ENCODE measurements at regions not wholly inside any gene's neighbourhood (a gene's known extent, or its start where the extent isn't known, plus 50 kb on each side); places are given as distances from the start of the nearest gene placed in this dataset.

- TF ChIP-seq, protein P1, sequence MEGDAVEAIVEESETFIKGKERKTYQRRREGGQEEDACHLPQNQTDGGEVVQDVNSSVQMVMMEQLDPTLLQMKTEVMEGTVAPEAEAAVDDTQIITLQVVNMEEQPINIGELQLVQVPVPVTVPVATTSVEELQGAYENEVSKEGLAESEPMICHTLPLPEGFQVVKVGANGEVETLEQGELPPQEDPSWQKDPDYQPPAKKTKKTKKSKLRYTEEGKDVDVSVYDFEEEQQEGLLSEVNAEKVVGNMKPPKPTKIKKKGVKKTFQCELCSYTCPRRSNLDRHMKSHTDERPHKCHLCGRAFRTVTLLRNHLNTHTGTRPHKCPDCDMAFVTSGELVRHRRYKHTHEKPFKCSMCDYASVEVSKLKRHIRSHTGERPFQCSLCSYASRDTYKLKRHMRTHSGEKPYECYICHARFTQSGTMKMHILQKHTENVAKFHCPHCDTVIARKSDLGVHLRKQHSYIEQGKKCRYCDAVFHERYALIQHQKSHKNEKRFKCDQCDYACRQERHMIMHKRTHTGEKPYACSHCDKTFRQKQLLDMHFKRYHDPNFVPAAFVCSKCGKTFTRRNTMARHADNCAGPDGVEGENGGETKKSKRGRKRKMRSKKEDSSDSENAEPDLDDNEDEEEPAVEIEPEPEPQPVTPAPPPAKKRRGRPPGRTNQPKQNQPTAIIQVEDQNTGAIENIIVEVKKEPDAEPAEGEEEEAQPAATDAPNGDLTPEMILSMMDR (IDR thresholded peaks at IDR 0.05): no peak
- intact Hi-C loops (cut with DNase I): no loop called here
- no peaks in the 10 kb centered on the region for H3K4me1 ChIP-seq
- H3K9me3 ChIP-seq: no peaks in the 10 kb centered on the region
- no peak overlapping the region for H3K4me3 ChIP-seq
- H3K36me3 ChIP-seq: no peaks in the 10 kb centered on the region
- H3K27ac ChIP-seq: no peak overlapping the region
- no peaks in the 10 kb centered on the region for H3K27me3 ChIP-seq
- DNase-seq (ENCODE audit: low spot score in 2 of 2): no peak
Observed at GRCh38 chr16:59326955-59327354, 592.8 kb upstream of the GOT2 start.

GRCh38 chr16:59324462-59324861, 590.3 kb upstream of the GOT2 start:
- no peak for DNase-seq (ENCODE audit: low spot score in 2 of 2)
- Histone ChIP-seq H3K9me3 (no peaks in the 10 kb centered on the region), H3K27ac (no peak overlapping the region), H3K4me3 (no peak overlapping the region), H3K27me3 (no peaks in the 10 kb centered on the region), H3K4me1 (no peaks in the 10 kb centered on the region), H3K36me3 (no peaks in the 10 kb centered on the region)
- intact Hi-C loops (cut with DNase I): no loop called here
- TF ChIP-seq, protein P1 (IDR thresholded peaks at IDR 0.05): no peak

- no peaks in the 10 kb centered on the region for H3K4me1 ChIP-seq
- no peak overlapping the region for H3K4me3 ChIP-seq
- no peak overlapping the region for H3K27ac ChIP-seq
- DNase-seq (ENCODE audit: low spot score in 2 of 2): no peak
- no peaks in the 10 kb centered on the region for H3K27me3 ChIP-seq
- no peaks in the 10 kb centered on the region for H3K9me3 ChIP-seq
- TF ChIP-seq, protein P1 (IDR thresholded peaks at IDR 0.05): no peak
- intact Hi-C loops (cut with DNase I): no loop called here
- H3K36me3 ChIP-seq: no peaks in the 10 kb centered on the region
Observed at GRCh38 chr16:59320657-59321056, 586.5 kb upstream of the GOT2 start.

- Histone ChIP-seq H3K4me1 (no peaks in the 10 kb centered on the region), H3K4me3 (no peak overlapping the region), H3K9me3 (no peaks in the 10 kb centered on the region), H3K27me3 (no peaks in the 10 kb centered on the region), H3K27ac (no peak overlapping the region), H3K36me3 (no peaks in the 10 kb centered on the region)
- DNase-seq (ENCODE audit: low spot score in 2 of 2): no peak
- intact Hi-C loops (cut with DNase I): no loop called here
- TF ChIP-seq, protein P1 (IDR thresholded peaks at IDR 0.05): no peak
Observed at GRCh38 chr16:59319871-59320270, 585.8 kb upstream of the GOT2 start.

DNA sequence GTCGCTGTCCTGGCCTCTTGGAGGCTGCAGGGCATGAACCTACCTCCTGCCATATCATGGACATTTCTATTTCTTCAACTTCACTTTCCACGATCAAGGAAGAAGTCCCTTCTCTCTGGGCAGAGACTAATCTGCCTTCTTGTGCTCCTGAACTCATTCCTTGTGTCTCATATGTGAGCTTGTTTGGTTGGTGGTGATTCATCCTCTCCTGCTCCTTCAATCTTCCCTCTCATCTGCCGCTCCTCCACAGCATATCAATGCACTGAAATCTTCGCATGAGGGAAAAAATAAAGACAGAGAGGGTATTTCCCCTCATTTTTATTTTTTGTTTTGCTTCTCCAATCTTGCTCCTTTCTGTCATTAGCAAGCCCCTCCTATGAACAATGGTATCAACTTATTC, 571.7 kb upstream of the GOT2 start:
- Histone ChIP-seq H3K36me3 (no peaks in the 10 kb centered on the region), H3K9me3 (no peaks in the 10 kb centered on the region), H3K4me1 (no peaks in the 10 kb centered on the region), H3K27ac (no peak overlapping the region), H3K4me3 (no peak overlapping the region), H3K27me3 (no peaks in the 10 kb centered on the region)
- intact Hi-C loops (cut with DNase I): no loop called here
- TF ChIP-seq, protein P1 (IDR thresholded peaks at IDR 0.05): no peak
- no peak for DNase-seq (ENCODE audit: low spot score in 2 of 2)

- Histone ChIP-seq H3K4me1 (no peaks in the 10 kb centered on the region), H3K27me3 (no peaks in the 10 kb centered on the region), H3K9me3 (no peaks in the 10 kb centered on the region), H3K36me3 (no peaks in the 10 kb centered on the region), H3K4me3 (no peak overlapping the region), H3K27ac (no peak overlapping the region)
- TF ChIP-seq, protein P1 (IDR thresholded peaks at IDR 0.05): no peak
- DNase-seq (ENCODE audit: low spot score in 2 of 2): no peak
- intact Hi-C loops (cut with DNase I): no loop called here
Observed at GRCh38 chr16:59296888-59297287, 562.8 kb upstream of the GOT2 start.
